ENCODE measurements at regions not wholly inside any gene's neighbourhood (a gene's known extent, or its start where the extent isn't known, plus 50 kb on each side); places are given as distances from the start of the nearest gene placed in this dataset.
A peak's percentile ranks its signal among the peaks of the same experiment; 100 is the strongest.
"Not testable (repeated sequence)": the region's sequence is repeated elsewhere in the genome, so short reads cannot be mapped to it uniquely, and the experiment has no call there.

DNA sequence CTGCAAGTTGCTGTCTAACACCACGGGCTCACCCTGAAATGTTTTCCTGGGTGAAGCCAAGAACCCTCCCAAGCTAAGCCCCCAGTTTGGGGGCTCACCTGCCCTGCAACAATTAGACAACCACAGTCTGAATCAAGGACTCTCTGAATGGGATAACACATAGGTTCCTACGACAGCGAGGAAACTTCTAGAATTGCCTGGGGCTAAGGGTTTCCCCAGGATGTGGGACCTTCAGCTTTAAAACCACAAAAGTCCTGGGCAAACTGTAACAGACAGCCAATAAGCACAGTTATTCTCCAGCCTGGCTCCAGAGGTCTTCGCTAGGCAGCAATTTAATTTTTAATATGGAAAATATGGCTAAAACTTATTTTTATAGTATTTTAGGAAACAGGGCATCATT, 162.6 kb downstream of the PRKX start:
- DNase-seq (ENCODE audit: low read depth): no peak

DNA sequence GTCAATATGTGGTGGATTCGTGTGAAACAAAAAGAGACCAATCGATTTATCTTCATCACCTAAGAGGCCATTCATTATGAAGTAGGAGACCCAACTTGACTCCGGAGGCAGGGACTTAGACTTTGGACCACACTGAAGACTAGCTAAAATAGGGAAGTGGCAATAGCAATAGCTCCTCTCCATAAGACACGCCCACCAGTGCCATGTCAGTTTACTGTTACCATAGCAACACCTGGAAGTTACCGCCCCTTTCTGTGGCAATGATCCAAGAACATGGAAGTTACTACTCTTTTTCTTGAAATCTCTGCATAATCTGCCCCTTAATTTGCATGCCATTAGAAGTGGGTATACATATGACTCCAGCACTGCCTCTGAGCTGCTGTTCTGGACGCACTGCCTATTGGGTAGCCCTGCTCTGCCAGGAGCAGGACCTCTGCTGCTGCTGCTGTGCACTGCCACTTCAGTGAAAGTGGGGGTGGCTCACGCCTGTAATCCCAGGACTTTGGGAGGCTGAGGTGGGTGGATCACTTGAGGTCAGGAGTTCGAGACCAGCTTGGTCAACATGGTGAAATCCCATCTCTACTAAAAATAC, 163.2 kb downstream of the PRKX start:
- no peak for DNase-seq (ENCODE audit: low read depth)

DNA sequence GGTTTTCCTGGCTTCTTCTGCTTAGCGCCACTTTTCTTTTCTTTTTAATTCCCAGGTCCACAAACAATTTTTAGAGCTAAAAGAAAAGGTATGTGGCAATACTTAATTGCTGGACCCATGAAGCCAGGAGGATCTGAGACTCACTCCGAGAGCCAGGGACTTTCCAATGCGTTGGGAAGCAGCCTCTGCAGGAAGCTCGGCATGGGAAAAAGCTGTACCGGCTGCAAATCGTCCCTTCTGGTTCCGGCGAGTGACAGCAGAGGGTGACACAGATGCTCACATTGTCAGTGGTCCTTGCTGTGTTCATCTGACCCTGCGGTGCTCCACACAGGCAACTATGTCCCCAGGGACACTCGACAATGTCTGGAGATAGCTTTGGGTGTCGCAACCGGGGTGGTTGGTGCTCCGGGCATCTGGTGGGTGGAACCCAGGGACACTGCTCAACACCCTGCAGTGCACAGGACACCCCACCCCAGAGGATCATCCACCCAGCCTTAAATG, 164.0 kb downstream of the PRKX start:
- DNase-seq (ENCODE audit: low read depth): peak; percentile 55

DNA sequence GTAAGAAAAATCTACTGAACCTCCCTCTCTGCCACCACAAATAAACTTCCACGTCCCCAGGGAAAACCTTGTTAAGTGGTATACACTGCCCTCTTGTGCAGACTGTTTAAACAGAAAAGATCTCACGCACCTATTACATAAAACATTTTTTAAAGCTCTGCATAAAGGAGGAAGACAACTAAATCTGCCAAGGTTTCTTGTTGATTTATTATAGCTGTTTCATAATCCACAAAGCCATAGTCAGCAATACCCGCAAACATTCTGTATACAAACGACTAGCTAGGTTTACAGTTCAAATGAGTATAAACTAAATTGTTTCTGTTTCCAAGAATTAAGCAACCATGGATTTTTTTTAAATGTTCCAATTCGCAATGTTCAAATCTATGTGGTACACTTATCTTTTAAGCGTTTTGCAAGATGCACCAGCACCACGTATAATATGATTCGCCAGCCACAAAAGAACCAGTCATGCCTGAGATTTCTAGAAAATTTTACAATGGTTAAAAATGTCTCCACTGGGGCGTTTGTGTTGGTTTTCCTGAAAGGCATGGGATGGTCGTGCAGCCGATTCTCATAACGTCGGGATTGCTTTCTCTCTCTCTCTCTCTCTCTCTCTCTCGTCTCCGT, 164.6 kb downstream of the PRKX start:
- peak; percentile 82 for DNase-seq (ENCODE audit: low read depth)

DNA sequence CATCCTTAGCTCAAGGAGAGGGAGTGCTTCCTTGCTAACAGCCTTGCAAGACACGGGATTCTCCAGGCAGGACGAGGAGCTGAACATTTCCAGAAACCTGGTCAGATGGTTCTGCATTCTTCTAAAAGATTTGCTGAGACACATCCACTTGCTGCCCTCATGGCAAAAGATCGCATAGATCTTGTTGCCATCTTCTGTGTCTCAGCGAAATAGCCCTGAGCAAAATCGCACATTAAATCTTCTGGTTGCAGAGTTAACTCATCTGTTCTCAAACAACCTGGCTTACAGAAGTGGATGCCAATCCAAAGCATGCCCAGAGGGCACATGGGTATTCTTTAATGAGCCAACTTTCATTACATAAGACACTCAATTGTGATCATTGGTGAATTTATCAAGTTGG, 167.5 kb downstream of the PRKX start:
- no peak for DNase-seq (ENCODE audit: low read depth)

DNA sequence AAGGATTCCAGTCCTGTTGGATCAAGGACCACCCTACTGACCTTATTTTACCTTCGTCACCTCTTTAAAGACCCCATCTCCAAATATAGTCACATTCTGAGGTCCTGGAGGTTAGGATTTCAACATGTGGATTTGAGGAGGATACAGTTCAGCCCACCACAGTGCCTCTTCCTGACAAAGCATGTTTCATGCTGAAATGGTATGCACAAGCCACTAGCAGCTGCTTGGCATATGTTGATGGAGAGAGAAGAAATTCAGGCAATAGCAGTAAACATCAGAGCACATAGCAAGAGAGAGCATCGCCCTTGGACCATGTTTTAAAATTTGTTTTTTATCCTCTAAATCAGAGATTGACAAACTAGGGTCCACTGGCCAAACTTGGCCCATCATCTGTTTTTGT, 172.1 kb downstream of the PRKX start:
- DNase-seq (ENCODE audit: low read depth): no peak

DNA sequence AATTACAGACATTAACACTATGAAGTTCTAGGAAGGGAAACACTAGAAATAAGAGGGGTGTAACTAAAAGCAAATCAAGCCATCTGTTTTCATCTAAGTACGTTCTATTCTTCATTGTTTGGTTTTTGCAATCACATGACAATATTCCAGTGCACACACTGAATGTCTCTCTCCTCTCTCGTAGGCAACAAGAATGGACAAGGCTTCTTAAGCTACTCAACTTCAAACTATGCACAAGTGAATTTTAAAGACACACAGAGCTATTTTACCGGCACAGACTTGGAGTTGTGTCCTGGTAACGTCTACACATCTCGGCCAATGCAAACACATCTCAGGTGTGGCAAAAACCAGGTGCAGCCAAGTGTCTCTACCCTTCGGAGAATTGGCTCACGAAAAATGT, 173.3 kb downstream of the PRKX start:
- no peak for DNase-seq (ENCODE audit: low read depth)

DNA sequence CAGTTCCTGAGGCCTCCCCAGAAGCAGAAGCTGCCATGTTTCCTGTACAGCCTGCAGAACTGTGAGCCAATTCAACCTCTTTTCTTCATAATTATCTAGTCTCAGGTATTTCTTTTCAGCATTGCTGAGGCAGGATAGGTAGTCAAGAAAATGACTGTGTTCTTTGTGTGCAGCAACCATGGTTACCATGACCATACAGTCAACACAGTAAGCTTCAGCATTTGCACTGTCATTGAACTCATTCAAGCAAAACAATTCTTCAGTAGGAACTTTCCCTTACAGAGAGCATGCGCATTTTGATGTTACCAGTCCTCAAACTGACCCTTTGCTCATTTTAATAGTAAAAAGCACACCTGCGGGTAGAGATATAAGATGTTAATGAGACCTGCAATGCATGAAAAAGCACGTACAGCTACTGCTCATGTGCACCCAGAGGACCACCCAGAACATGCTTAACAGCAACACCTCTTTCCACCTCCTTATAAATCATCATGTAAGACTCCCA, 180.8 kb downstream of the PRKX start:
- no peak for DNase-seq (ENCODE audit: low read depth)

DNA sequence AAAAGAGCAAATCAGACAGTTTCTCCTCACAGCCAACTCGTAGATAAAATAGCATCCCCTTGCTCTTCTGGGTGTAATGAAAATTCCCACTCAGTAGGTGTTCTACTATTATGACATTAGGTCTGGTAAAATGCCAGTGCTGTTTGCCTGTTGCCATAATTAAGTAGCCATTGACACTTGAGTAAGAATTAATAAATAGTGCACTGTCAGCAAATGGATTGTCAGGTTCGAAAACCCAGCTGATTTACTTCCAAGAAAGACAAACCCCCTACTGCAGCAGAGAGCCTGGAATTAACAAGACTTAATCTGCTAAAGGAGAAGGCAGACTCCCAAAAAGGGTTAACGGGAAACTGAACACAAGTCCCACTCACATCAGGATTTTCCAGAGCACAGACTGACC, 182.0 kb downstream of the PRKX start:
- not testable (repeated sequence) for DNase-seq (ENCODE audit: low read depth)

DNA sequence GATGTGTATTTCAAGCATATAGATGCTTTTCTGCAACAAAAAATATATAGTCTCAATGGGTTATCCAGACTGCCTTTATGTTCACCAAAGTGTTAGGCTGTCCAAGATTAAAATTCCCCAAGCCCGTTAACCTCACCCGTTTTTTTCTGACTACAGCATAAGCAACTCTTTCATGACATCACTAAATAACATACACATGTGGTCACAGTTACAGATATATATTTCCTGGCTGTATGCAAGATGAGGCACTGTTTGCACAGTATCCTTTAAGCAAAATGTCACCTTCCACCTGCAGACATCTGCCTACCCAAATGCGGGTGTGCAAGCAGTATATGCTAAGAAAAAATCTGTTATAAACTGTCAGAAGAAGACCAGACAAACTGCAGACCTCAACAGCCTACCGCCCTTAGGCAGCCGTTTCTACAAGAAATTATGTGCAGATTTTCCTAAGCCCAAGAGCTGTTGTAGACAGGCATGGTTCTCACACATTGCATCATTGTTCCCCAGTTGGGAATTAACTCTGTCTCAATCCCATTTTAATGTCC, 183.1 kb upstream of the MXRA5 start:
- DNase-seq (ENCODE audit: low read depth): no peak

DNA sequence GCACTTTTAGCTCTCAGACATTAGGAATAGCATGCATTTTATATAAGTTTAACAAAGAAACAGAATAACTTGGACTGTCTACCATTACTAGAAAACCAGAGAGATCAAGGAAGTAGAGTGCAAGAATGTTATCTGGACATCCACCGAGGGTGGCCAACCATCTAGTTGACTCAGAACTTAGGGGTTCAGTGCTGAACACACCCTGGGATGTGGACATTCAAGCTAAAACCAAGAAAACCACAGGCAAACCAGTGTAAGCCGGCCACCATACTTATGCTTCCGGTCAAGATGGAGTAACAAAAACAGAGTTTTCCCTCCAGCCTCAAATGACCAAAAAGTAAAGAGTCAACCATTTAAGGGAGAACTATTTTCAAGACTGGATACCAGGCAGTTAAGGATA, 181.4 kb upstream of the MXRA5 start:
- DNase-seq (ENCODE audit: low read depth): peak; percentile 58

DNA sequence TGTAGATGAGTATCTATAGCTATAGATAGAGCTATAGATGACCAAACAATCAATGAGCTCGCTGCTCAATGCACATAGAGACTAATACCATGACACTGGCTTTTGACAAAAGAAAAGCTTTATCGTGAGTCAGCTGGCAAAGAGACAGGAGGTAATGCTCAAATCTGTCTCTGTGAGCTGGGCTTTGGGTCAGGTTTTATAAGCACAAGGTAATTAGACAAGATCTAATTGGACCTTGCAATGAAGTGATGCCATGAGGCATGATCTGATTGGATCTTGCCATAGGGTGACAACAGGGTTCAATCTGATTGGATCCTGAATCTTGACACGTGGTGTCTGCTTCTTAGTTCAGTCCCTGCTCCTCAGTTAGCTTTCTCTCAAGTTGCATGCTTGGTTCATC, 180.7 kb upstream of the MXRA5 start:
- no peak for DNase-seq (ENCODE audit: low read depth)

DNA sequence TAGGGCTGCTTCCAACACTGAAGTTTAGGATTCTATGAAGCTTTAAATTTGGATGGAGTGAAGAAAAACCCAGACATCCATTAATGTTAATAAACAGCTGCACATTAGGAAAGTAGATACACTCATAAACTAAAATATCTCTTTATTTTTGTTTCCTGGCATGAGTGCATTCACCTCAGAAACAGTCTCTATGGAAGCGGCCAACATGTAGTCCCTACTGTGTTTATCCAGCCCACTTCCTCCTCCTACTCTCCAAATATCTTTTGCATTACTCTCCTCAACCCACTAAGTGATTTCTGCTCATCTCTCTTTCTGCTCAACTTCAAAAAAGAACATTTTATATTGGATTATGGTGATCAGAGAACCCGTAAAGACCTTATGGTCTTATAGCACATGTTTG, 180.3 kb upstream of the MXRA5 start:
- DNase-seq (ENCODE audit: low read depth): peak; percentile 44

DNA sequence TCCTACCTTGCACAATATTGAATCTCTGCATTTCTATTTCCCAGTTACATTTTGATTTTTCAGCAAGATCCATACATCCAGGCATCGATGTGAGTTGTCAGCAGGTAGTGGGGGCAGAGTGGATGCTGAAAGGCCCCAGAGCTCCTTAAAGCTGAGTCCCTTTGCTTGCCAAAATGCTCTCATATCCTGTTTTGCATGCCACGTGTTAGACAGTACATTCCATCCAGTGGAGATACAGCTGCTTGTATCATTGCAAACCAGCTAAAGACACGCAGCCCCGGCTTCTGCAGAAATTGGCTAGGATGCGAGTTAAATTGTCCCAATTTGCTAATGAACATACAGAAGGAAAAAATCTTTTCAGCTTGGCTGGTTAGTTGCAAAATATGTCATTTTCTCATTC, 179.6 kb upstream of the MXRA5 start:
- DNase-seq (ENCODE audit: low read depth): peak; percentile 56

DNA sequence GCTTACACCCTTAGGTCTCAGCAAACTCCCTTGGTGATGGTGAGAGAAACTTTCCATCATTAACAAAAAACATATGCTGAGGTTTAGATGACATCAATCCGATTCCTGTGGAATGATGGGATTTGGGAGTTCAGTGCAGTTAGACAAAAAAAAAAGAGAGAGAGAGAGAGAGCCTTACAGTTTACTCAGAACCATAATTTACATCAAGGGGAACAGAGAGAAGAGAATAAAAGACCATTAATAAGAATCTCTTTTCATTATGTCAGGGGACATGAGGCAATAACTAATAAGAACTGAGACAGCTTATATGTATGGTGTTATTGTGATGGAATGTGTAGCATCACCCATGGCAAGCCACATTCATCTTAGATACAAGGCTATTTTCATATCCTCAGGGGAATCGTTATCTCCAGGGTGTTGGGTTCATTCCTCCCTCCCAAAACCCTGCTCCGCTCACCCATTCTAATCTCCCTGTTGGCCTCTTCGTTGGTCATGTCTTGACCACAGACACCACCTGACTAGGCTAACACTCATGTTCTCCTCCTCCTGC, 175.7 kb upstream of the MXRA5 start:
- DNase-seq (ENCODE audit: low read depth): peak; percentile 68

DNA sequence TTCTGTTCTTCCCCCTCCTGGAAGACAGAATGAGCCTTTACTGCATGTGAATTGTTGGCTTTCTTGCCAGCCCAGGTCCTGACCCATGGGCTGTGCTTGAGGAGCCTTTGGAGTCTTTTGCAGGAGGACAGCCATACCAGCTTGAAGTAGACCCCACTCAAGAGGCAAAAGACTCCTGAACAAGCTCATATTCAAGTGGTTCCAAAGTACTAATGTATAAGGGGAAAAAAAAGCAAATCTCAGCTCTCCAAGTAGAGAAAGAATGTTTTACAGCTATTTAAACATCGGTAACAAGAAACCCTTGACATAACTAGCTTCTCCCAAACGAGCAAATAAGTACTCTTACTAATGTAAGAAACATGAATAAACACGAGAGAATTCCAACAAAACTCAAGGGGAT, 174.9 kb upstream of the MXRA5 start:
- peak; percentile 17 for DNase-seq (ENCODE audit: low read depth)

DNA sequence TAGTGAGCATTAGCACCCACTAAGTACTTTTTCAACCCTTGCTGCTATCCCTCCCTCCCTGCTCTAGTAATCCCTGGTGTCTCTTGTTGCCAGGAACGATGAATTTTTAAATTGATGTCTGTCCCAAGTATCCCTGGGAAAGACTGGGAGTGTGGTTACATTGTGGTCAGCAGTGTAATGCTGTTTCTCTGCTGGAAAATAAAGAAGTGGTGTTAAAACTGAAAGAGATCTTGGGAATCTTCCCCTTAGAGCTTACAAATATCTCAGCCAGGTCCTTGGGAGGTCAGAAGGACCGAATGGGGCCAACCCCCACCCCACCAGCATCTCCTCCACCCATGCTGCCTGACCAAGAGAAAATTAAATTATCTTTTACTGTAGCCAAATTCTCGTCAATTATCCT, 174.5 kb upstream of the MXRA5 start:
- peak; percentile 67 for DNase-seq (ENCODE audit: low read depth)

DNA sequence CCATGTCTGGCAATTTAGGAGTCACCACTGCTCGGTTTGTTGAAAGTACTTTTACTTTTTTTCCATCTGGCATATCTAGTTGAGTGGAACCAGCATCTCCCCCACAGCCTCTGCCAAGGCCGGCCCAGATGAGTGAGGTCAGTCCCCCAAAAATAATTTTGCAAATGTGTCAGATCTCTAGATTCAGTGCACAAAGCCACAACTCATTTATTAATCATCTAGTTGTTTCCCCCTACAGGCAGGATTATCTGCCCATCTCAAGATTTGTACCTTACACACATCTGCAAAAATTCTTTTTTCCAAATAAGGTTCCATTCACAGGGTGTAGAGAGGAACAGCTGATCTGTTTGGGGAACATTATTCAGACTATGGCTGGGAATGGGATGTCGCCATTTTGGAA, 174.0 kb upstream of the MXRA5 start:
- DNase-seq (ENCODE audit: low read depth): peak; percentile 66

DNA sequence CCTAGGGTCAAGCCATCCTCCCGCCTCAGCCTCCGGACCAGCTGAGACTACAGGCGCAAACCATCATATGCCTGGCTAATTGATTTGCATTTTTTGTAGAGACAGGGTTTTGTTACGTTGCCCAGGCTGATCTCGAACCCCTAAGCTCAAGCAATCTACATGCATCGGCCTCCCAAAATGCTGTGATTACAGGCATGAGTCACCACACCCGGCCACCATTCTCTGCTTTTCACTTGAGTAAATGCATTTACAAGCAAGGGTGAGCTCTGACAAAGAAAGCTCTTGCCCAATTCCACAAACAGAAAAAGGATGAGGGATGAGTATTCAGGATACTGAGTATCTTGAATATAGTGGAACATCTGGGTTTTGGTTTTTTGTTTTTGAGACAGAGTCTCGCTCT, 172.9 kb upstream of the MXRA5 start:
- DNase-seq (ENCODE audit: low read depth): not testable (repeated sequence)

DNA sequence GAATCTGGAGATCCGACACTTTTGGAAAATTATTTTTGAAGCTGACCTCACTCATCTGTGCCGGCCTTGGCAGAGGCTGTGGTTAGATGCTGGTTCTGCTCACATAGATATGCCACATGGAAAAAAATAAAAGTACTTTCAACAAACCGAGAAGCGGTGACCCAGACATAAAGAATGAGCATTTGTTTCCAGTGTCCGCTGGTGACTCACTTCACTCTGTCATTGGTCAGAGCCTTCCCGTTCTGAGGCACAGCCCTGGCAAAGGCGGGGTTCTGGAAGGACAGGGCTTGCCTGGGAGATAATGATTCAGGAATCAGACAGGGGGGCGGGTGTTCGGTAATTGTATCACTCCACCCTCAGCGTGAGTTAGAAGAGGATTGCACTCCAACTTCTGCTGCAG, 172.4 kb upstream of the MXRA5 start:
- DNase-seq (ENCODE audit: low read depth): peak; percentile 94

DNA sequence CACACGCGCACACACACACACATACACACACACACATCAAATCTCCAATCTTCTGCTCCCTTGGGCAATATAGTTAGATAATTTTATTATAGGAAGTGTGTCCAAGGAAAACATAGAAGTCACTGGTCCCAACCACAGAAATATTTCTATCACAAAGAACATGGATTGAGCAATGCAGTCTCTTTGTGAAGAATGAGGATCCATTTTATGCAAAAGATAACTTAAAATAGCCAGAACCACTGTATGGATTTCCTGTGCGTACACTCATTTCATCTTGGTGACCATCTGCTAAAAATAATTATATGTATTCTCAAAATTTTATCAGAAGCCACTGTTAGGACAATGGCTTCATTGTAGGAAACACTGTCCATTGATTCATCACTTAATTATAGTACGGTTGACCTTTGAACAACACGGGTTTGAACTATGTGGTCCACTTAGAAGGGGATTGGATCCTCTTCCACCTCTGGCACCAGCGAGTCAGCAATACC, 169.6 kb upstream of the MXRA5 start:
- DNase-seq (ENCODE audit: low read depth): peak; percentile 61

DNA sequence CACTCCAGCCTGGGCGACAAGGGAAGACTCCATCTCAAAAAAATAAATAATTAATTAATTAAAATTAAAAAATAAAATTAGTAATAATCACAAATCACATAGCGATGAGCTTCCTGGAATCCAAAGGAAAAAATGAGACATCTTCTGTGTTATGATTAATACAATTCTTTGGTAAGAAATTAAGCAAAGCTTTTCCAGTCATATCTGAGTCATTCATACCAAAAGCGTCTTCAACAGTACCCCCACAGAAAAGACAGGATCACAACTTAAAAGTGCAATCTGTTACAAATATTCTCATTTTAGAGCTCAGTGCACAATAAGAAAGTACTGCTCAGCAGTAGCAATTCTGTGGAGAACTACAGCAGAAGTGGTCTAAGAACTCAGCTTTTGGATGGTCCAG, 168.5 kb upstream of the MXRA5 start:
- no peak for DNase-seq (ENCODE audit: low read depth)
